GM13977 (cell line): ENCODE measurements at regions not wholly inside any gene's neighbourhood (a gene's known extent, or its start where the extent isn't known, plus 50 kb on each side); places are given as distances from the start of the nearest gene placed in this dataset.

Experiments used
- DNase-seq: peaks from one replicate; pipeline ENCODE4 v3.0.0; 2012; ENCODE audit warnings: low spot score
- in situ Hi-C: fragments of 300-500 bp; cut with MboI; formaldehyde crosslinking; loops from one replicate; pipeline ENCODE4 v1.12.0; 2022; ENCODE audit warnings: low sequenced_read_pairs, low pct_unique_long_range_greater_than_20kb, mixed read lengths, inconsistent platforms; ENCODE audit not compliant: unreplicated experiment
- TF ChIP-seq, protein P1 (sequence below): IDR thresholded peaks from 2 replicates; pipeline ENCODE4 v1.5.1; 2012; ENCODE audit warnings: mild to moderate bottlenecking, control low read depth; ENCODE audit not compliant: insufficient read depth; ENCODE audit errors: extremely low read depth, missing control alignments

DNA sequence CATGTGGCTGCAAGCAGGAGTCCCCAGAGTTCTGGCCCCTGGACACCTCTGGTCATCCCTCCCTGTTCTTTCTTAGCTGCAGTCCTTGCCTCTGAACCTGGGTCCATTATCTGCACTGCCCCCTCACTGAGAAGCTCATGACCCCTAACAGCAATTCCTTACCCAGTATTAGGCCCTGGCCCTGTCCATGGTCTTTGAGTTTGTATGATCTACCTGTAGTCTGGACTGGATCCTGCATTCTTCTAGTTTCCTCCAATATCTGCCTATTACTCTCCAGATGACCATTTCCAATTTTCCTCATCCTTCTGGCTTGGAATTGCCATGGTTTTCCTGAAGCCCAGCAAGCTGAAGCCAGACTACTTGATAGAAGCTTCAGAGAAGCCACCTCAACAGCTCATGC, 302.4 kb upstream of the HS6ST1 start:
- in situ Hi-C loops, result no loop called here
- DNase-seq, result no peak
- TF ChIP-seq, protein P1, sequence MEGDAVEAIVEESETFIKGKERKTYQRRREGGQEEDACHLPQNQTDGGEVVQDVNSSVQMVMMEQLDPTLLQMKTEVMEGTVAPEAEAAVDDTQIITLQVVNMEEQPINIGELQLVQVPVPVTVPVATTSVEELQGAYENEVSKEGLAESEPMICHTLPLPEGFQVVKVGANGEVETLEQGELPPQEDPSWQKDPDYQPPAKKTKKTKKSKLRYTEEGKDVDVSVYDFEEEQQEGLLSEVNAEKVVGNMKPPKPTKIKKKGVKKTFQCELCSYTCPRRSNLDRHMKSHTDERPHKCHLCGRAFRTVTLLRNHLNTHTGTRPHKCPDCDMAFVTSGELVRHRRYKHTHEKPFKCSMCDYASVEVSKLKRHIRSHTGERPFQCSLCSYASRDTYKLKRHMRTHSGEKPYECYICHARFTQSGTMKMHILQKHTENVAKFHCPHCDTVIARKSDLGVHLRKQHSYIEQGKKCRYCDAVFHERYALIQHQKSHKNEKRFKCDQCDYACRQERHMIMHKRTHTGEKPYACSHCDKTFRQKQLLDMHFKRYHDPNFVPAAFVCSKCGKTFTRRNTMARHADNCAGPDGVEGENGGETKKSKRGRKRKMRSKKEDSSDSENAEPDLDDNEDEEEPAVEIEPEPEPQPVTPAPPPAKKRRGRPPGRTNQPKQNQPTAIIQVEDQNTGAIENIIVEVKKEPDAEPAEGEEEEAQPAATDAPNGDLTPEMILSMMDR, result no peak

DNA sequence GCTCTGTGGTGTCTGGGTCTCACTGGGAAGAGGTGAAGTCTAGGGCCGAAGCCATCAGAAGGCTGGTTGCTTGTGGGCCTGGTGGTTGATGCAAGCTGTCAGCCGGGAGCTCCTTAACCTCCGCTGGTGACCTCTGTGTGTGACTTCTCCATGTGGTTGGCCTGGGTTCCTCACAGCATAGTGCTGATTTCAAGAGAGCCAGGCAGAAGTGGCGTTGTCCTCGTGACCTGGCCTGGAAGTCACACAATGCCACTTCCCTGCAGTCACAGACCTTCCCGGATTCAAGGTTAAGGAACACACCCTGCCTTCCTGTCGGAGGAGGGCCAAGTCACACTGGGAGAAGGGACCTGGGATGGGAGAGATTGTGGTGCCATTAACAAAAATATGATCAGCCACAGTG, 303.7 kb upstream of the HS6ST1 start:
- in situ Hi-C loops, result no loop called here
- TF ChIP-seq, protein P1, result no peak
- no peak for DNase-seq

GRCh38 chr2:128622955-128623620, 304.4 kb upstream of the HS6ST1 start:
- in situ Hi-C loops, result no loop called here
- TF ChIP-seq, protein P1, result no peak
- DNase-seq, result no peak

- TF ChIP-seq, protein P1, result no peak
- in situ Hi-C loops, result no loop called here
- DNase-seq, result peak; percentile 79
These were observed 305.4 kb upstream of the HS6ST1 start for GRCh38 chr2:128623776-128624761.

GRCh38 chr2:128624956-128625355, 306.3 kb upstream of the HS6ST1 start:
- in situ Hi-C loops, result no loop called here
- DNase-seq, result no peak
- TF ChIP-seq, protein P1, result no peak

DNA sequence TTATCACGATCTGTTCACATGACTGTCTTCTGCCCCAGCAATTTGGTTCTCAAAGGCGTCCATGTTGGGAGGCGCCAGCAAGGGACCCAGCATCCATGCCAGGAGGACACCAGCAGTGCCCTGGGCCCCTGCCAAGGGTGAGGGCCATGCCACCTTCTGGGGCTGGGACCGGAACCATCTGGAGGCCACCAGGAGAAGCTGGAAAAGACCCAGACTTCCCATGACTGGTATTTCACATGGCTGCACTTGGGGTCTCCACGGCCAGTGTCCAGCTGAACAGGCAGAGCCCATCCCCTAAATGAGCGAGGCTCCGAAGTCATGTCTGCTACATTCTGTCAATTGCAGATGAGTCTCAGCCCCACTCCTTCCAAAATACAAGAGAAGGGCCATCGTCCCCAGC, 306.8 kb upstream of the HS6ST1 start:
- no peak for DNase-seq
- in situ Hi-C loops, result no loop called here
- TF ChIP-seq, protein P1, result no peak
